Keratinocyte (primary cell): ENCODE measurements at regions not wholly inside any gene's neighbourhood (a gene's known extent, or its start where the extent isn't known, plus 50 kb on each side); places are given as distances from the start of the nearest gene placed in this dataset.

ENCODE experiments used
- DNase-seq: peaks from one replicate; pipeline ENCODE4 v3.0.0-alpha.2; 2011; ENCODE audit warnings: low read depth, missing footprints, low spot score
- FAIRE-seq: peaks from 2 replicates; lab custom pipeline; 2011; peaks lifted over from hg19 to GRCh38; lab: Jason Lieb, UNC
- H2AFZ ChIP-seq: 2 replicates; pipeline ENCODE4 v1.6.0; 2012; ENCODE audit warnings: low read length, control low read depth, inconsistent platforms; ENCODE audit not compliant: control insufficient read depth
- H3K27ac ChIP-seq: 2 replicates; pipeline ENCODE4 v1.5.1; 2011; ENCODE audit warnings: low read length; ENCODE audit not compliant: control insufficient read depth, insufficient read depth
- H3K27me3 ChIP-seq: 3 replicates; pipeline ENCODE4 v1.6.0; 2011; ENCODE audit warnings: low read length; ENCODE audit not compliant: control insufficient read depth, insufficient read depth; ENCODE audit errors: extremely low read depth
- H3K36me3 ChIP-seq, 2 experiments: 2 replicates in 1 of 2; 3 replicates in 1 of 2; pipeline ENCODE4 v1.5.1; 2011; ENCODE audit warnings: low read length in 2 of 2, mild to moderate bottlenecking in 1 of 2; ENCODE audit not compliant: control insufficient read depth in 2 of 2, insufficient read depth in 2 of 2; ENCODE audit errors: extremely low read depth in 1 of 2
- H3K4me1 ChIP-seq: 3 replicates; pipeline ENCODE4 v1.5.1; 2011; ENCODE audit warnings: low read length; ENCODE audit not compliant: control insufficient read depth, insufficient read depth; ENCODE audit errors: extremely low read depth
- H3K4me2 ChIP-seq: 3 replicates; pipeline ENCODE4 v1.6.0; 2011; ENCODE audit warnings: low read depth, low read length; ENCODE audit not compliant: control insufficient read depth, insufficient read depth; ENCODE audit errors: extremely low read depth
- H3K4me3 ChIP-seq, 3 experiments: fragments of 200-600 bp in 1 of 3; sonication (generic) in 1 of 3; 2 replicates in 2 of 3; 3 replicates in 1 of 3; pipeline ENCODE4 v1.5.1; 2011 to 2016; ENCODE audit warnings: low read length in 3 of 3, mild to moderate bottlenecking in 3 of 3, control low read depth in 2 of 3, inconsistent platforms in 1 of 3, low read depth in 1 of 3, mixed read lengths in 1 of 3, mixed run types in 1 of 3, moderate library complexity in 1 of 3; ENCODE audit not compliant: control insufficient read depth in 2 of 3, insufficient read depth in 2 of 3; ENCODE audit errors: extremely low read depth in 1 of 3
- H3K79me2 ChIP-seq: 2 replicates; pipeline ENCODE4 v1.6.0; 2012; ENCODE audit warnings: low read length; ENCODE audit not compliant: control insufficient read depth, insufficient read depth
- H3K9ac ChIP-seq: 3 replicates; pipeline ENCODE4 v1.6.0; 2011; ENCODE audit warnings: low read length; ENCODE audit not compliant: control insufficient read depth, insufficient read depth; ENCODE audit errors: extremely low read depth
- H3K9me1 ChIP-seq: 3 replicates; pipeline ENCODE4 v1.6.0; 2011; ENCODE audit warnings: low read length; ENCODE audit not compliant: control insufficient read depth, insufficient read depth; ENCODE audit errors: extremely low read depth
- H3K9me3 ChIP-seq: 2 replicates; pipeline ENCODE4 v1.5.1; 2012; ENCODE audit warnings: low read depth, low read length; ENCODE audit not compliant: control insufficient read depth
- H4K20me1 ChIP-seq: 3 replicates; pipeline ENCODE4 v1.6.0; 2011; ENCODE audit warnings: low read length; ENCODE audit not compliant: control insufficient read depth, insufficient read depth; ENCODE audit errors: extremely low read depth
- EZH2 ChIP-seq: IDR thresholded peaks from one replicate; pipeline ENCODE4 v1.6.1; 2012; ENCODE audit warnings: inconsistent platforms, mild to moderate bottlenecking, low read length, moderate library complexity
- dilution Hi-C: fragments of 300-500 bp; cut with MboI; formaldehyde crosslinking; loops from one replicate; pipeline ENCODE4 v1.7.0; 2020; ENCODE audit warnings: low sequenced_read_pairs; ENCODE audit not compliant: extremely low pct_ligation_motif_present
- small RNA-seq, 3 experiments: library from RNA; depleted of rRNA; stranded (forward); fragments of <200 nt; gene quantifications; one replicate each; pipeline ENCODE3, GENCODE V24; 2012; ENCODE audit warnings: low read depth in 3 of 3, low replicate concordance in 1 of 3; ENCODE audit not compliant: insufficient read length in 3 of 3
- TF ChIP-seq, protein P1 (sequence below), 3 experiments: IDR thresholded peaks in 1 of 3; conservative IDR thresholded peaks in 1 of 3; optimal IDR thresholded peaks in 1 of 3; 2 replicates in 2 of 3; 3 replicates in 1 of 3; pipeline versions ENCODE3 to v1.5.1; 2011; ENCODE audit warnings: low read length in 3 of 3, mild to moderate bottlenecking in 3 of 3, moderate library complexity in 2 of 3, control low read depth in 1 of 3, inconsistent platforms in 1 of 3; ENCODE audit not compliant: insufficient read depth in 2 of 3; ENCODE audit errors: extremely low read depth in 1 of 3

DNA sequence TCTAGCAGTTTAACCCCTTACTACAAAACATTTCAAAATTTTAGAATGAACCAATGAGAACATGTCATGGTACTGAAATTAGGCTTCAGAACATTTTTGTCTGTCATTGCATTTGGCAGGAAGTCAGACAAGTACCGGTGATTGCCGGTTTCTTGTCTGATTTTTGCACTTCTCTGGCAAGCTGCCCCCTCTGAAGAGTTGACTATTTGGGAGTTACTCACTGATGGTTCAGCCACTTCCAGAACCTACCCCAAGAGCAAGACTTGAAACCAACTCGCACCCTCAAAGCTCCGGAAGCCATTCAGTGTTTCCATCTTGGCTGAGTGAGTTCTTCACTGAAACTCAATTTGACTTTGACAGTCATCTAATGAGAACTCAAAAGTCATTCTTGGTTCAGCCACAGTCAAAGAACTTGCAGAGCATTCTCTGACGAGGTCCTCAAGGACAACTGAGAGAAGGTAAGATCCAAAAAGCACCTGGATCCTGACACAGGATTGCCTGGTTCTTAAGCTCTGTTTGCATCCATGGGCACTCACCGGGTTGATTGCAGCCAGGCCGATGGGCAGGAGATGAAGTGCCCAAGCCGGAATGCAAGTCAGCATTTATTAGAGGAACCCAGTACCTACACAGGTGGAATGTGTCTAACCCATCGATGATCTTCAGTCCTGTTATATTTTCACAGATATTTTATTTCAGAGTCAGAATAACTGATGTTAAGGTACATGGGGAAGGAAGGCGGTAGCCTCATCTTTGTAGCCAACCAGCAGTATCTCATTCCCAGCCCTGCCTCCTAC is 93.6 kb downstream of the USP22 start:
- no peak for TF ChIP-seq EZH2
- TF ChIP-seq, protein P1, sequence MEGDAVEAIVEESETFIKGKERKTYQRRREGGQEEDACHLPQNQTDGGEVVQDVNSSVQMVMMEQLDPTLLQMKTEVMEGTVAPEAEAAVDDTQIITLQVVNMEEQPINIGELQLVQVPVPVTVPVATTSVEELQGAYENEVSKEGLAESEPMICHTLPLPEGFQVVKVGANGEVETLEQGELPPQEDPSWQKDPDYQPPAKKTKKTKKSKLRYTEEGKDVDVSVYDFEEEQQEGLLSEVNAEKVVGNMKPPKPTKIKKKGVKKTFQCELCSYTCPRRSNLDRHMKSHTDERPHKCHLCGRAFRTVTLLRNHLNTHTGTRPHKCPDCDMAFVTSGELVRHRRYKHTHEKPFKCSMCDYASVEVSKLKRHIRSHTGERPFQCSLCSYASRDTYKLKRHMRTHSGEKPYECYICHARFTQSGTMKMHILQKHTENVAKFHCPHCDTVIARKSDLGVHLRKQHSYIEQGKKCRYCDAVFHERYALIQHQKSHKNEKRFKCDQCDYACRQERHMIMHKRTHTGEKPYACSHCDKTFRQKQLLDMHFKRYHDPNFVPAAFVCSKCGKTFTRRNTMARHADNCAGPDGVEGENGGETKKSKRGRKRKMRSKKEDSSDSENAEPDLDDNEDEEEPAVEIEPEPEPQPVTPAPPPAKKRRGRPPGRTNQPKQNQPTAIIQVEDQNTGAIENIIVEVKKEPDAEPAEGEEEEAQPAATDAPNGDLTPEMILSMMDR (optimal IDR thresholded peaks at IDR 0.05 in 1 of 3, IDR thresholded peaks at IDR 0.05 in 1 of 3, conservative IDR thresholded peaks at IDR 0.05 in 1 of 3; ENCODE audit: extremely low read depth in 1 of 3, insufficient read depth in 2 of 3, low read length in 3 of 3), result no peak
- FAIRE-seq (peak; percentile 73), DNase-seq (no peak)
- Histone ChIP-seq H3K4me2 (no peak overlapping the region), H3K9ac (no peak overlapping the region), H4K20me1 (no peaks in the 10 kb centered on the region), H3K9me3 (no peaks in the 10 kb centered on the region), H3K27ac (no peak overlapping the region), H3K4me1 (peaks cover 8% of the 10 kb centered on the region), H3K4me3 (no peak overlapping the region), H3K27me3 (no peaks in the 10 kb centered on the region), H3K79me2 (no peaks in the 10 kb centered on the region), H3K9me1 (no peaks in the 10 kb centered on the region), H2AFZ (no peak overlapping the region), H3K36me3 (no peaks in the 10 kb centered on the region)
- dilution Hi-C loops, result no loop called here

Small RNA genes in the stretch of these regions (small RNA-seq; reads per million reads assigned to genes)
- 0 reads per million in 3 experiments for gene AC087499.6
- gene RNU6-1178P, result 0 reads per million in 3 experiments
